Breast epithelium (tissue), 3 donors: ENCODE measurements at regions not wholly inside any gene's neighbourhood (a gene's known extent, or its start where the extent isn't known, plus 50 kb on each side); places are given as distances from the start of the nearest gene placed in this dataset.

Experiments used
- POLR2A ChIP-seq: fragments of 450-650 bp; IDR thresholded peaks from one replicate; pipeline ENCODE4 v1.6.1; 2016; ENCODE audit warnings: antibody characterized with exemption, mild to moderate bottlenecking, moderate library complexity
- POLR2AphosphoS5 ChIP-seq, 3 donors: sonication (generic); formaldehyde crosslinking; IDR thresholded peaks; one replicate each; pipeline ENCODE4 v1.6.1; 2017; ENCODE audit warnings: antibody characterized with exemption in 3 of 3
- TF ChIP-seq, protein P1 (sequence below), 3 donors: fragments of 450-650 bp; IDR thresholded peaks; one replicate each; pipeline ENCODE4 v1.5.1; 2016 to 2017; ENCODE audit warnings: antibody characterized with exemption in 3 of 3, mild to moderate bottlenecking in 3 of 3, moderate library complexity in 3 of 3

DNA sequence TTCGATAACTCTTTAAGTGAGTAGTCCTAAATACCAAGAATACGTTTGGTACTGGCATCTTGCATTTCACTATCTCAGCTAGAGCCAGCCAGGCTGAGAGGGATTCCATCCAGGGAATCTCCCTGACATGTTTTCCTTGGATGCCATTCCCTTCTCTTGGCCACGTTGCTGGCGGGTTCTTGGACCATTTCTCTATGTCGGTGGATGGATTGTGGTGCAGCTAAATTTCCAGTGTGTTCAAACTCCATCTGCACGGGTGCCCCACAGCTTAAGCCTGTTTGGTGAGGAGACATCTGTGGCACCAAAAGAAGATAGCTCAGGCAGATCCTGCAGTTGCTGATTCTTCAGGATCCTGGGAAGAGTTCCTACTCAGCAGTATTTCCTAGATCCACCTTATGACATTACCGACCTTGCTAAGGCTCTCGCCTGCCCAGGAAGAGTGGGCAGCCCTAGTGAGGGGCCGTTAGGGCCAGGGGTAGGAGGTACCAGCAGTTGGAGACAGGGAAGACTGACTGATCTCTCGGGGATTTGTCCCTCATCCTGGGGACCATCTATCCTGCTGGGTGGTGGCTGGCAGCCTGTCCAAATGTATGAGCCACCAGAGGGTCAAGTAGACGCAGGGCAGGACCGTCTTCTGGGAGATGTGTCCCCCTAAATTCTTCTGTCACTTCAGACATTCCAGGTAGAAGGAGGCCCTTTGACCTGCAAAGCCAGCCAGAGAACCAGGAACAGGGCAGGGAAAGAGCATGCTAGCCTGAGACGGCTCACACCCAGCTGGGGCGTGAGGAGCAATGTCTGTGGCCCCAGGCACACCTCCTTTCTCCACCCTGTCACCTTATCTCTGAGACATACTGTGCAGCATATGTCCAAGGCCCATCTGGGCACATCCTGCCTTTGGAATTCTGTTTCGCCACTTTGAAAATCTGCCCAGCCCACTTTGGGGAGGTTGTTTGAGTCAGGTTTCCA, 72.6 kb upstream of the CAPRIN2 start:
- no peak for TF ChIP-seq POLR2A
- TF ChIP-seq, protein P1, sequence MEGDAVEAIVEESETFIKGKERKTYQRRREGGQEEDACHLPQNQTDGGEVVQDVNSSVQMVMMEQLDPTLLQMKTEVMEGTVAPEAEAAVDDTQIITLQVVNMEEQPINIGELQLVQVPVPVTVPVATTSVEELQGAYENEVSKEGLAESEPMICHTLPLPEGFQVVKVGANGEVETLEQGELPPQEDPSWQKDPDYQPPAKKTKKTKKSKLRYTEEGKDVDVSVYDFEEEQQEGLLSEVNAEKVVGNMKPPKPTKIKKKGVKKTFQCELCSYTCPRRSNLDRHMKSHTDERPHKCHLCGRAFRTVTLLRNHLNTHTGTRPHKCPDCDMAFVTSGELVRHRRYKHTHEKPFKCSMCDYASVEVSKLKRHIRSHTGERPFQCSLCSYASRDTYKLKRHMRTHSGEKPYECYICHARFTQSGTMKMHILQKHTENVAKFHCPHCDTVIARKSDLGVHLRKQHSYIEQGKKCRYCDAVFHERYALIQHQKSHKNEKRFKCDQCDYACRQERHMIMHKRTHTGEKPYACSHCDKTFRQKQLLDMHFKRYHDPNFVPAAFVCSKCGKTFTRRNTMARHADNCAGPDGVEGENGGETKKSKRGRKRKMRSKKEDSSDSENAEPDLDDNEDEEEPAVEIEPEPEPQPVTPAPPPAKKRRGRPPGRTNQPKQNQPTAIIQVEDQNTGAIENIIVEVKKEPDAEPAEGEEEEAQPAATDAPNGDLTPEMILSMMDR (IDR thresholded peaks at IDR 0.05) = no peak
- TF ChIP-seq POLR2AphosphoS5 (IDR thresholded peaks at IDR 0.05) = no peak
